ENCODE measurements at regions not wholly inside any gene's neighbourhood (a gene's known extent, or its start where the extent isn't known, plus 50 kb on each side); places are given as distances from the start of the nearest gene placed in this dataset.
"Not testable (repeated sequence)": the region's sequence is repeated elsewhere in the genome, so short reads cannot be mapped to it uniquely, and the experiment has no call there.

GRCh38 chr13:90445179-90445578 is 902.3 kb upstream of the MIR17HG start:
- DNase-seq, result peak; percentile 61 to 90

- no peak for DNase-seq
Observed at GRCh38 chr13:90447034-90447733, 900.3 kb upstream of the MIR17HG start.

GRCh38 chr13:90447734-90448101 is 899.8 kb upstream of the MIR17HG start:
- peak; percentile 28 to 79 for DNase-seq

- peak in 1 of 2 experiments; percentile 31 for DNase-seq
Observed at GRCh38 chr13:90448466-90449037, 898.9 kb upstream of the MIR17HG start.

- DNase-seq, result no peak
Observed at GRCh38 chr13:90453342-90453741, 894.1 kb upstream of the MIR17HG start.

- DNase-seq, result no peak
Observed at GRCh38 chr13:90454002-90454636, 893.4 kb upstream of the MIR17HG start.

- no peak for DNase-seq
Observed at GRCh38 chr13:90455067-90455466, 892.4 kb upstream of the MIR17HG start.

- DNase-seq, result peak in 1 of 2 experiments; percentile 4
Observed at GRCh38 chr13:90455823-90456222, 891.7 kb upstream of the MIR17HG start.

- DNase-seq, result no peak
Observed at GRCh38 chr13:90461398-90461797, 886.1 kb upstream of the MIR17HG start.

- no peak for DNase-seq
Observed at GRCh38 chr13:90477216-90477615, 870.3 kb upstream of the MIR17HG start.

GRCh38 chr13:90483906-90484305 is 863.6 kb upstream of the MIR17HG start:
- DNase-seq, result no peak

GRCh38 chr13:90485436-90485835 is 862.1 kb upstream of the MIR17HG start:
- DNase-seq, result peak in 1 of 2 experiments; percentile 65

- DNase-seq, result no peak
Observed at GRCh38 chr13:90492872-90493271, 854.6 kb upstream of the MIR17HG start.

GRCh38 chr13:90493667-90494066 is 853.8 kb upstream of the MIR17HG start:
- no peak for DNase-seq

GRCh38 chr13:90494849-90495248 is 852.6 kb upstream of the MIR17HG start:
- not testable (repeated sequence) for DNase-seq

GRCh38 chr13:90498096-90498495 is 849.4 kb upstream of the MIR17HG start:
- no peak for DNase-seq

GRCh38 chr13:90498816-90499215 is 848.7 kb upstream of the MIR17HG start:
- DNase-seq, result no peak

GRCh38 chr13:90500569-90500968 is 846.9 kb upstream of the MIR17HG start:
- no peak for DNase-seq

GRCh38 chr13:90502153-90502552 is 845.3 kb upstream of the MIR17HG start:
- DNase-seq, result no peak

GRCh38 chr13:90502762-90503161 is 844.7 kb upstream of the MIR17HG start:
- no peak for DNase-seq

- DNase-seq, result peak in 1 of 2 experiments; percentile 4
Observed at GRCh38 chr13:90510319-90510718, 837.2 kb upstream of the MIR17HG start.

- no peak for DNase-seq
Observed at GRCh38 chr13:90511903-90512302, 835.6 kb upstream of the MIR17HG start.

GRCh38 chr13:90514712-90515111 is 832.8 kb upstream of the MIR17HG start:
- DNase-seq, result not testable (repeated sequence)

GRCh38 chr13:90518417-90518816 is 829.1 kb upstream of the MIR17HG start:
- no peak for DNase-seq

All from SW 1271 (cell line).